GM23338 (cell line): ENCODE measurements at regions not wholly inside any gene's neighbourhood (a gene's known extent, or its start where the extent isn't known, plus 50 kb on each side); places are given as distances from the start of the nearest gene placed in this dataset.

Experiments
- ATAC-seq: fragments of 200-7000 bp; cut with Tn5 transposase; 3 replicates; pipeline ENCODE4 v1.9.1; 2020
- DNase-seq: peaks from one replicate; pipeline ENCODE4 v3.0.0-alpha.2; 2015; ENCODE audit warnings: low spot score
- H2AFZ ChIP-seq: fragments of 200-600 bp; sonication (generic); 2 replicates; pipeline ENCODE4 v1.8.0; 2016; ENCODE audit warnings: antibody characterized with exemption, mild to moderate bottlenecking, moderate library complexity
- H3F3A ChIP-seq: fragments of 200-600 bp; sonication (generic); replicated peaks from 2 replicates; pipeline ENCODE4 v1.8.0; 2017; ENCODE audit warnings: antibody characterized with exemption, mixed run types, low read depth
- H3K27ac ChIP-seq: fragments of 200-600 bp; sonication (generic); 2 replicates; pipeline ENCODE4 v1.6.1; 2016; ENCODE audit warnings: low read depth
- H3K27me3 ChIP-seq: fragments of 200-600 bp; sonication (generic); 2 replicates; pipeline ENCODE4 v1.8.0; 2016; ENCODE audit warnings: mild to moderate bottlenecking, mixed run types, moderate library complexity; ENCODE audit not compliant: insufficient read depth
- H3K36me3 ChIP-seq: fragments of 200-600 bp; sonication (generic); 2 replicates; pipeline ENCODE4 v1.8.0; 2016; ENCODE audit warnings: mild to moderate bottlenecking; ENCODE audit not compliant: insufficient read depth
- H3K4me1 ChIP-seq: fragments of 200-600 bp; sonication (generic); 2 replicates; pipeline ENCODE4 v1.8.0; 2016; ENCODE audit warnings: mild to moderate bottlenecking, moderate library complexity; ENCODE audit not compliant: insufficient read depth
- H3K4me2 ChIP-seq: fragments of 200-600 bp; sonication (generic); 2 replicates; pipeline ENCODE4 v1.7.1; 2017; ENCODE audit warnings: mixed run types
- H3K4me3 ChIP-seq: fragments of 200-600 bp; sonication (generic); 2 replicates; pipeline ENCODE4 v1.6.1; 2016; ENCODE audit warnings: mixed run types
- H3K79me2 ChIP-seq: fragments of 200-600 bp; sonication (generic); replicated peaks from 2 replicates; pipeline ENCODE4 v1.8.0; 2017; ENCODE audit warnings: mild to moderate bottlenecking; ENCODE audit not compliant: insufficient read depth
- H3K9me2 ChIP-seq: fragments of 200-600 bp; sonication (generic); 2 replicates; pipeline ENCODE4 v1.8.0; 2017; ENCODE audit not compliant: insufficient read depth
- H4K20me1 ChIP-seq: fragments of 200-600 bp; sonication (generic); replicated peaks from 2 replicates; pipeline ENCODE4 v1.8.0; 2017; ENCODE audit warnings: mild to moderate bottlenecking; ENCODE audit not compliant: insufficient read depth
- H3K27ac Mint-ChIP-seq: 2 replicates; pipeline ENCODE4 v1.8.0; 2020; ENCODE audit warnings: inconsistent platforms, mild to moderate bottlenecking, moderate library complexity, mixed read lengths
- H3K27me3 Mint-ChIP-seq: 3 replicates; pipeline ENCODE4 v1.8.0; 2022; ENCODE audit warnings: low read depth, mild to moderate bottlenecking, moderate library complexity, mixed read lengths, inconsistent platforms; ENCODE audit not compliant: insufficient read depth, poor library complexity
- H3K36me3 Mint-ChIP-seq: 3 replicates; pipeline ENCODE4 v1.8.0; 2021; ENCODE audit warnings: low read depth, mild to moderate bottlenecking, inconsistent platforms, moderate library complexity, mixed read lengths
- H3K4me1 Mint-ChIP-seq: 3 replicates; pipeline ENCODE4 v1.8.0; 2020; ENCODE audit warnings: mild to moderate bottlenecking, inconsistent platforms, mixed read lengths
- H3K4me3 Mint-ChIP-seq: 3 replicates; pipeline ENCODE4 v1.8.0; 2021; ENCODE audit warnings: moderate library complexity, mild to moderate bottlenecking, inconsistent platforms, mixed read lengths
- H3K9me3 Mint-ChIP-seq: 3 replicates; pipeline ENCODE4 v1.8.0; 2020; ENCODE audit warnings: moderate library complexity, mild to moderate bottlenecking, inconsistent platforms, mixed read lengths
- EZH2 ChIP-seq: fragments of 200-600 bp; sonication (generic); IDR thresholded peaks from one replicate; pipeline ENCODE4 v1.8.0; 2017; ENCODE audit warnings: antibody characterized with exemption, mild to moderate bottlenecking, low read depth; ENCODE audit not compliant: unreplicated experiment
- JUNB ChIP-seq: IDR thresholded peaks from one replicate; pipeline ENCODE4 v1.6.1; 2016; ENCODE audit warnings: antibody characterized with exemption; ENCODE audit not compliant: unreplicated experiment
- NANOG ChIP-seq: IDR thresholded peaks from 2 replicates; pipeline ENCODE4 v1.6.1; 2016; ENCODE audit warnings: antibody characterized with exemption, borderline replicate concordance
- STAT1 ChIP-seq: IDR thresholded peaks from one replicate; pipeline ENCODE4 v1.6.1; 2016; ENCODE audit warnings: antibody characterized with exemption; ENCODE audit not compliant: unreplicated experiment
- ZNF114 ChIP-seq: fragments of 250-450 bp; sonication (Bioruptor Pico); IDR thresholded peaks from 2 replicates; pipeline ENCODE4 v1.5.0; 2020; ENCODE audit warnings: mild to moderate bottlenecking, moderate library complexity
- ZNF331 ChIP-seq: fragments of 250-450 bp; sonication (Bioruptor Pico); IDR thresholded peaks from 2 replicates; pipeline ENCODE4 v1.5.0; 2020; ENCODE audit warnings: low read depth, mild to moderate bottlenecking, moderate library complexity
- ZNF462 ChIP-seq: fragments of 250-450 bp; sonication (Bioruptor Pico); IDR thresholded peaks from 2 replicates; pipeline ENCODE4 v1.5.0; 2020; ENCODE audit warnings: mild to moderate bottlenecking, moderate library complexity
- TF ChIP-seq, protein P1 (sequence below): IDR thresholded peaks from 2 replicates; pipeline ENCODE4 v1.6.1; 2016; ENCODE audit warnings: antibody characterized with exemption
- TF ChIP-seq, protein P2 (sequence below), 2 experiments: fragments of 200-600 bp in 1 of 2; sonication (generic) in 1 of 2; conservative IDR thresholded peaks; 2 replicates each; pipeline versions ENCODE4 v1.5.1 to v1.6.1; 2016 to 2017; ENCODE audit warnings: antibody characterized with exemption in 2 of 2, low read depth in 2 of 2, mild to moderate bottlenecking in 2 of 2, moderate library complexity in 1 of 2

DNA sequence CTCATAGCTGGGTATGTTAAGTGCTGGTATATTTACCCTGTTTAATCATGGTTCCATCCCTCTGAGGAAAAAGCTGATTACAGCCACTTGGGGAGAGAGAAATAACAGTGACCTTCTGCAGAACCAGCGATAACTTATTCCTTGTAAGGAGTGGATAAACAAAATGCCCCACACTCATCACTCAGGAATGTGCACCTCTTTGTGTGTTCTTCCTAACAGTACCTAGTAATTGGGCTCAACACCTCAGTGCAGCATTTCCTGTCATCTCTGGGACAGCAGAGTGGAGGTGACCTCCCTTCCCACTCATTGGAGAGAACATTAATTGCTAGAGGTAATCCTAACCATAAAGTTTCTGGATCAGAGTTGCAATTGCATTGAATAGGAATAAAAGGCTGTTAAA, 112.5 kb upstream of the F3 start (continued):
- no peak for TF ChIP-seq ZNF462
- TF ChIP-seq, protein P1, sequence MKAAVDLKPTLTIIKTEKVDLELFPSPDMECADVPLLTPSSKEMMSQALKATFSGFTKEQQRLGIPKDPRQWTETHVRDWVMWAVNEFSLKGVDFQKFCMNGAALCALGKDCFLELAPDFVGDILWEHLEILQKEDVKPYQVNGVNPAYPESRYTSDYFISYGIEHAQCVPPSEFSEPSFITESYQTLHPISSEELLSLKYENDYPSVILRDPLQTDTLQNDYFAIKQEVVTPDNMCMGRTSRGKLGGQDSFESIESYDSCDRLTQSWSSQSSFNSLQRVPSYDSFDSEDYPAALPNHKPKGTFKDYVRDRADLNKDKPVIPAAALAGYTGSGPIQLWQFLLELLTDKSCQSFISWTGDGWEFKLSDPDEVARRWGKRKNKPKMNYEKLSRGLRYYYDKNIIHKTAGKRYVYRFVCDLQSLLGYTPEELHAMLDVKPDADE: no peak
- TF ChIP-seq ZNF331 (CRISPR knock-in tag): no peak
- no peak for TF ChIP-seq STAT1
- TF ChIP-seq JUNB: no peak
- TF ChIP-seq, protein P2, sequence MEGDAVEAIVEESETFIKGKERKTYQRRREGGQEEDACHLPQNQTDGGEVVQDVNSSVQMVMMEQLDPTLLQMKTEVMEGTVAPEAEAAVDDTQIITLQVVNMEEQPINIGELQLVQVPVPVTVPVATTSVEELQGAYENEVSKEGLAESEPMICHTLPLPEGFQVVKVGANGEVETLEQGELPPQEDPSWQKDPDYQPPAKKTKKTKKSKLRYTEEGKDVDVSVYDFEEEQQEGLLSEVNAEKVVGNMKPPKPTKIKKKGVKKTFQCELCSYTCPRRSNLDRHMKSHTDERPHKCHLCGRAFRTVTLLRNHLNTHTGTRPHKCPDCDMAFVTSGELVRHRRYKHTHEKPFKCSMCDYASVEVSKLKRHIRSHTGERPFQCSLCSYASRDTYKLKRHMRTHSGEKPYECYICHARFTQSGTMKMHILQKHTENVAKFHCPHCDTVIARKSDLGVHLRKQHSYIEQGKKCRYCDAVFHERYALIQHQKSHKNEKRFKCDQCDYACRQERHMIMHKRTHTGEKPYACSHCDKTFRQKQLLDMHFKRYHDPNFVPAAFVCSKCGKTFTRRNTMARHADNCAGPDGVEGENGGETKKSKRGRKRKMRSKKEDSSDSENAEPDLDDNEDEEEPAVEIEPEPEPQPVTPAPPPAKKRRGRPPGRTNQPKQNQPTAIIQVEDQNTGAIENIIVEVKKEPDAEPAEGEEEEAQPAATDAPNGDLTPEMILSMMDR (conservative IDR thresholded peaks at IDR 0.05; ENCODE audit: low read depth in 2 of 2): no peak
- no peak for TF ChIP-seq NANOG

DNA sequence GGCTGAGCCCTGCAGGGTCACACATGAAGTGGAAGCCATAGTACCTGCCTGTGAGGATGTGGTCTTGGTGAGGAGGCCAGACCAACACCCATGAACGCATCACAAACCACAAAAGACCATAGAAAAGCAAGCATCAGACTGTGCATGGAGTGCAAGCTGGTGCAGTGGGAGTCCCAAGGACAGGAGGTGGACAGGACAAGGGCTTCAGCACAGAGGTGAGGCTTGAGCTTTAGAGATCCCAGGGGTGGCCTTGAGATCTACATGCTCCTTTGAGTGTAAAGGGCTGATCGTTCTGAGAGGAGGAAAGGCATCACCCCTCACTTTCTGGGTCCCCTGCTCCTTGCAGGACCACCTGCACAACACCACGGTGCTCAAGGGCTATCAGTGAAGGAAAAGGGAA, 111.9 kb upstream of the F3 start:
- H3K79me2 ChIP-seq: no peaks in the 10 kb centered on the region
- peaks cover 3% of the 10 kb centered on the region; the same call in 2 of the 3 replicates for H3K9me3 Mint-ChIP-seq
- H3K4me2 ChIP-seq: no peak overlapping the region
- H3K36me3 Mint-ChIP-seq: no peaks in the 10 kb centered on the region
- TF ChIP-seq, protein P1: no peak
- TF ChIP-seq ZNF114 (no peak), EZH2 (no peak)
- DNase-seq (no peak), ATAC-seq (no peak)
- H3K36me3 ChIP-seq: no peaks in the 10 kb centered on the region
- no peaks in the 10 kb centered on the region for H3F3A ChIP-seq
- H3K4me1 Mint-ChIP-seq: peaks cover 19% of the 10 kb centered on the region
- H4K20me1 ChIP-seq: no peaks in the 10 kb centered on the region
- no peak overlapping the region for H3K27ac Mint-ChIP-seq
- H3K4me3 Mint-ChIP-seq: no peak overlapping the region
- H3K9me2 ChIP-seq: peaks cover 3% of the 10 kb centered on the region
- H2AFZ ChIP-seq: no peak overlapping the region
- no peak overlapping the region for H3K4me3 ChIP-seq
- peaks cover 15% of the 10 kb centered on the region for H3K4me1 ChIP-seq
- H3K27me3 ChIP-seq: no peaks in the 10 kb centered on the region
- H3K27ac ChIP-seq: no peak overlapping the region
- peaks cover 12% of the 10 kb centered on the region for H3K27me3 Mint-ChIP-seq
